Neural crest cell (in vitro differentiated cells): ENCODE measurements at regions not wholly inside any gene's neighbourhood (a gene's known extent, or its start where the extent isn't known, plus 50 kb on each side); places are given as distances from the start of the nearest gene placed in this dataset.

Experiments used
- DNase-seq: peaks from one replicate; pipeline ENCODE4 v3.0.0; 2021; ENCODE audit warnings: low read depth, mixed read lengths, low spot score
- H3K27ac Mint-ChIP-seq: one replicate; pipeline ENCODE4 v1.8.0; 2021; ENCODE audit warnings: mild to moderate bottlenecking, mixed read lengths; ENCODE audit not compliant: unreplicated experiment
- H3K27me3 Mint-ChIP-seq: 2 replicates; pipeline ENCODE4 v1.8.0; 2021; ENCODE audit warnings: low read depth, mild to moderate bottlenecking, mixed read lengths
- H3K36me3 Mint-ChIP-seq: 2 replicates; pipeline ENCODE4 v1.8.0; 2021; ENCODE audit warnings: low read depth, mild to moderate bottlenecking, mixed read lengths
- H3K4me1 Mint-ChIP-seq: 2 replicates; pipeline ENCODE4 v1.8.0; 2021; ENCODE audit warnings: mixed read lengths
- H3K4me3 Mint-ChIP-seq: one replicate; pipeline ENCODE4 v1.8.0; 2021; ENCODE audit warnings: mild to moderate bottlenecking, mixed read lengths
- H3K9me3 Mint-ChIP-seq: 2 replicates; pipeline ENCODE4 v1.8.0; 2021; ENCODE audit warnings: mixed read lengths
- TF ChIP-seq, protein P1 (sequence below): fragments of 200-600 bp; sonication (generic); conservative IDR thresholded peaks from 2 replicates; pipeline ENCODE4 v1.5.0; 2021; ENCODE audit warnings: antibody characterized with exemption, mild to moderate bottlenecking

GRCh38 chr5:165521816-165522610, 2016.6 kb downstream of the MAT2B start:
- no peak for DNase-seq
- no peaks in the 10 kb centered on the region for H3K27me3 Mint-ChIP-seq
- H3K9me3 Mint-ChIP-seq: no peaks in the 10 kb centered on the region
- no peak overlapping the region for H3K27ac Mint-ChIP-seq
- no peaks in the 10 kb centered on the region for H3K4me1 Mint-ChIP-seq
- TF ChIP-seq, protein P1, sequence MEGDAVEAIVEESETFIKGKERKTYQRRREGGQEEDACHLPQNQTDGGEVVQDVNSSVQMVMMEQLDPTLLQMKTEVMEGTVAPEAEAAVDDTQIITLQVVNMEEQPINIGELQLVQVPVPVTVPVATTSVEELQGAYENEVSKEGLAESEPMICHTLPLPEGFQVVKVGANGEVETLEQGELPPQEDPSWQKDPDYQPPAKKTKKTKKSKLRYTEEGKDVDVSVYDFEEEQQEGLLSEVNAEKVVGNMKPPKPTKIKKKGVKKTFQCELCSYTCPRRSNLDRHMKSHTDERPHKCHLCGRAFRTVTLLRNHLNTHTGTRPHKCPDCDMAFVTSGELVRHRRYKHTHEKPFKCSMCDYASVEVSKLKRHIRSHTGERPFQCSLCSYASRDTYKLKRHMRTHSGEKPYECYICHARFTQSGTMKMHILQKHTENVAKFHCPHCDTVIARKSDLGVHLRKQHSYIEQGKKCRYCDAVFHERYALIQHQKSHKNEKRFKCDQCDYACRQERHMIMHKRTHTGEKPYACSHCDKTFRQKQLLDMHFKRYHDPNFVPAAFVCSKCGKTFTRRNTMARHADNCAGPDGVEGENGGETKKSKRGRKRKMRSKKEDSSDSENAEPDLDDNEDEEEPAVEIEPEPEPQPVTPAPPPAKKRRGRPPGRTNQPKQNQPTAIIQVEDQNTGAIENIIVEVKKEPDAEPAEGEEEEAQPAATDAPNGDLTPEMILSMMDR: no peak
- H3K4me3 Mint-ChIP-seq: no peak overlapping the region
- H3K36me3 Mint-ChIP-seq: no peaks in the 10 kb centered on the region

DNA sequence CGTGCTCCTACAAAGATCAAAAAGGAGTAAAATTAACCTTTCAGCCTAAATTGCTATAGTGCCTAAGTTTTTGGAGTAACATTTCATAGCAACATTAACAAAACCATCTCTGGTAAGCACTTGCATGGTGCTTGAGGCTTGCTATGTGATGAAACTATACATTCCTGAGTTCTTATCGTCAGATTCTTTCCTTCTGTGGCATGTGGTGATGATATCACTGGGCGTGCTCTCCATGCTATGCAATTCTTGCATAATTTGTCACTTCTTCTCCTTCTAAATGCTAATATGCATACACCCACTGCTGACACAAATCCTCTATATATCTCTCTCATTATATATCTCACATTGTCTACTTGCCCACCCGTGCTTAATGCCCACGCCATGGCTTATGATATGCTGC, 2019.9 kb downstream of the MAT2B start:
- no peaks in the 10 kb centered on the region for H3K4me1 Mint-ChIP-seq
- H3K27ac Mint-ChIP-seq: no peak overlapping the region

DNA sequence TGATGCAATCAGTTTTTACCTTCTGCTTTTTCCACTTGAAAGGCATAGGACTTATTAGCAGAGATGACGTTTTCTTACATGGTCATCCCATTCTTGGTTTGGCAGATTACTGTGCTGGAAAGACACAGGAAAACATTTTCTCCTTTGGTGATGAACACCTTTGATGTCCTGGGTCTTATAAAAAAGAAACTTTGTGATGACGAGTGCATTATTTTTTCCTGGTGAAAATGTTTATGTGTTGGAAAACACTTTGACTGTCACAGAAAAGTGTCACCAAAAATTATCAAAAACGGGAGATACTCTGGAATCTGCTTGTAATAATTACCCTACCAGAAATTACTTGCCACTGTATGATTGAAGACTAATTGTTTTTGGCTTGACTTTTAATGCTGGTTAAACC, 2020.9 kb downstream of the MAT2B start:
- no peak for DNase-seq
- Mint-ChIP-seq H3K27me3 (no peaks in the 10 kb centered on the region), H3K4me1 (no peaks in the 10 kb centered on the region), H3K4me3 (no peak overlapping the region), H3K36me3 (no peaks in the 10 kb centered on the region), H3K27ac (no peak overlapping the region), H3K9me3 (peaks cover 16% of the 10 kb centered on the region)
- TF ChIP-seq, protein P1: no peak

More for the DNA sequence above, 2019.9 kb downstream of the MAT2B start:
- DNase-seq: no peak
- Mint-ChIP-seq H3K9me3 (peaks cover 16% of the 10 kb centered on the region), H3K36me3 (no peaks in the 10 kb centered on the region), H3K27me3 (no peaks in the 10 kb centered on the region), H3K4me3 (no peak overlapping the region)
- TF ChIP-seq, protein P1: no peak

DNA sequence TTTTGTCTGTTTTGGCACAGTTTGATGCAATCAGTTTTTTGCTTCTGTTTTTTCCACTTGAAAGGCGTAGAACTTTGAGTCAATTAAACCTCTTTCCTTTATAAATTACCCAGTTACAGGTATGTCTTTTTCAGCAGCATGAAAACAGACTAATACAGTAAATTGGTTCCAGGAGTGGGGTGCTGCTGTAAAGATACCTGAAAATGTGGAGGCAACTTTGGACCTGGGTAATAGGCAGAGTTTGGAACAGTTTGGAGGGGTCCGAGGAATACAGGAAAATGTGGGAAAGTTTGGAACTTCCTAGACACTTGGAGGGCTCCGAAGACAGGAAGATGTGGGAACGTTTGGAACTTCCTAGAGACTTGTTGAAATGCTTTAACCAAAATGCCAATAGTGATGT, 2022.2 kb downstream of the MAT2B start:
- H3K4me3 Mint-ChIP-seq: no peak overlapping the region
- no peak overlapping the region for H3K27ac Mint-ChIP-seq
- H3K27me3 Mint-ChIP-seq: no peaks in the 10 kb centered on the region
- H3K4me1 Mint-ChIP-seq: no peaks in the 10 kb centered on the region
- TF ChIP-seq, protein P1: no peak
- no peaks in the 10 kb centered on the region for H3K36me3 Mint-ChIP-seq
- H3K9me3 Mint-ChIP-seq: peaks cover 16% of the 10 kb centered on the region
- no peak for DNase-seq

- H3K27me3 Mint-ChIP-seq: no peaks in the 10 kb centered on the region
- no peak overlapping the region for H3K4me3 Mint-ChIP-seq
- H3K27ac Mint-ChIP-seq: no peak overlapping the region
- DNase-seq: no peak
- TF ChIP-seq, protein P1: no peak
- no peaks in the 10 kb centered on the region for H3K4me1 Mint-ChIP-seq
- H3K9me3 Mint-ChIP-seq: no peaks in the 10 kb centered on the region
- no peaks in the 10 kb centered on the region for H3K36me3 Mint-ChIP-seq
Measured at GRCh38 chr5:165538065-165538464, 2032.6 kb downstream of the MAT2B start.
